Progenitor cell of endocrine pancreas (in vitro differentiated cells): ENCODE measurements at regions not wholly inside any gene's neighbourhood (a gene's known extent, or its start where the extent isn't known, plus 50 kb on each side); places are given as distances from the start of the nearest gene placed in this dataset.

Experiments used
- DNase-seq: peaks from one replicate; pipeline ENCODE4 v3.0.0; 2021; ENCODE audit warnings: low spot score; ENCODE audit not compliant: unreplicated experiment
- H3K27ac Mint-ChIP-seq: 2 replicates; pipeline ENCODE4 v1.8.0; 2021; ENCODE audit warnings: mild to moderate bottlenecking, moderate library complexity, mixed read lengths
- H3K27me3 Mint-ChIP-seq: 2 replicates; pipeline ENCODE4 v1.8.0; 2021; ENCODE audit warnings: mixed read lengths
- H3K36me3 Mint-ChIP-seq: 2 replicates; pipeline ENCODE4 v1.8.0; 2022; ENCODE audit warnings: mixed read lengths; ENCODE audit not compliant: insufficient read depth
- H3K4me1 Mint-ChIP-seq: 2 replicates; pipeline ENCODE4 v1.8.0; 2021; ENCODE audit warnings: low read depth, mixed read lengths
- H3K4me3 Mint-ChIP-seq: 2 replicates; pipeline ENCODE4 v1.8.0; 2021; ENCODE audit warnings: low read depth, mild to moderate bottlenecking, moderate library complexity, mixed read lengths
- H3K9me3 Mint-ChIP-seq: 2 replicates; pipeline ENCODE4 v1.8.0; 2021; ENCODE audit warnings: low read depth, mixed read lengths
- CTCF ChIP-seq: fragments of 200-600 bp; sonication (generic); IDR thresholded peaks from one replicate; pipeline ENCODE4 v1.5.0; 2021; ENCODE audit warnings: antibody characterized with exemption, mild to moderate bottlenecking; ENCODE audit not compliant: unreplicated experiment

- DNase-seq: no peak
- no peak for TF ChIP-seq CTCF
- Mint-ChIP-seq H3K4me1 (peaks cover 4% of the 10 kb centered on the region), H3K9me3 (no peaks in the 10 kb centered on the region), H3K27ac (no peak overlapping the region), H3K27me3 (no peaks in the 10 kb centered on the region), H3K4me3 (no peak overlapping the region), H3K36me3 (no peaks in the 10 kb centered on the region)
Measured at GRCh38 chr6:135692426-135692825, 159.1 kb upstream of the PDE7B start.

- H3K4me3 Mint-ChIP-seq: no peak overlapping the region
- no peak overlapping the region for H3K27ac Mint-ChIP-seq
- TF ChIP-seq CTCF: no peak
- H3K9me3 Mint-ChIP-seq: no peaks in the 10 kb centered on the region
- DNase-seq: no peak
- no peaks in the 10 kb centered on the region for H3K36me3 Mint-ChIP-seq
- H3K27me3 Mint-ChIP-seq: no peaks in the 10 kb centered on the region
- H3K4me1 Mint-ChIP-seq: peaks cover 4% of the 10 kb centered on the region
Measured at GRCh38 chr6:135693811-135694370, 157.6 kb upstream of the PDE7B start.

DNA sequence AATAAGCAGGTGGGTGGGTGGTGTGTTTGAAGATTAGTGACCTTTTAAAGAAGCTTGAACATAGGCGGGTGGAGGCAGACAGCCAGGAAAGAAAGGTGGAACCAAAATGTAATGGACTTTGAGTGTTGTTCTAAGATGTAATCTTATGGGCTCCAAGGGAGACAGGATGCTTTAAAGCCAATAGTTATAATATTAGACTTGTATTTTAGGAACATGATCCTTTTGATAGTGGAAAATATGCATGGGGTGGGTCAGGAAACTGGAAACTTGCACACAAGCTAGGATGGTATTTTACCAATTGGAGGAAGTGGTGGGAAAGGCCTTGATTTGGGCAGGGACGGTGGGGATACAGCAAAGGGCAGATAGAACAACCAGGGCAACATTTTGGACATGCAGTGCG, 151.8 kb upstream of the PDE7B start:
- no peak overlapping the region for H3K27ac Mint-ChIP-seq
- no peaks in the 10 kb centered on the region for H3K36me3 Mint-ChIP-seq
- H3K4me3 Mint-ChIP-seq: no peak overlapping the region
- no peak for TF ChIP-seq CTCF
- no peaks in the 10 kb centered on the region for H3K4me1 Mint-ChIP-seq
- no peaks in the 10 kb centered on the region for H3K27me3 Mint-ChIP-seq
- no peak for DNase-seq
- no peaks in the 10 kb centered on the region for H3K9me3 Mint-ChIP-seq

DNA sequence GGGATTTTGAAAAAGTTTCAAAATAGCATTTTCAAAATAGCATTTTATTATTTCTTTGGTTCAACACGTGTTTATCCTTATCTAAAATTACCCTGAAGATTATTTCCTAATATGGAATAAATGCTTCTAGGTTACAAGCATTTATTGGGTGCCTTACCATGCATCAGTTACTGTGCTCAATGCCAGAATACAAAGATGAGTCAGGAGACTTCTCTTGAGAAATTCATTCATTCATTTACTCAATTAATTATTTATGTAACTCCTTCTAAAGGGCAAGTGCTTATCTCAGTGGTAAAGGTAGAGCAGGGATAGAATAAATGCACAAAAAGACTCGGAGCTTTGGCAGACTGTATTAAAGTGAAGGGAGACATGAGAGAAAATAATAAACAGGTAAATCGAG, 150.1 kb upstream of the PDE7B start:
- Mint-ChIP-seq H3K27ac (no peak overlapping the region), H3K4me1 (no peaks in the 10 kb centered on the region), H3K9me3 (no peaks in the 10 kb centered on the region)

DNA sequence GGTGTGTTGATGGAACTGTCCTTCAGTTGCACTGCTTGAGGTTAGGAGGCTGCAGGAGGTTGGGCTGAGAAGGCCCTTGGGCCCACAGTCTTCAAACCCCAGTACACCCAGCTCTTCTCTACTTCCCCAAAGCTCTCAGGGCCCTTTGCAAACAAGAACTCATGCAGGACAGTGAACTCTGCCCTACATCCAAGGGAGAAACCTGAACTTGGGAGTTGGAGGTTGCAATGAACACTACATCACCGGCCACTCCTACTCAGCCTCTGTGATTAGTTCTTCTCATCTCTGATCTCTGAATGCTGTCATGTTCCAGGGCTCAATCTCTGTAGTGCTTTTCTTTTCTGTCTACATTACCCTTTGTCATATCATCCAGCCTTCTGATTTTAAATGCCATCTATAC, 148.5 kb upstream of the PDE7B start:
- H3K4me3 Mint-ChIP-seq: no peak overlapping the region
- no peaks in the 10 kb centered on the region for H3K4me1 Mint-ChIP-seq
- H3K9me3 Mint-ChIP-seq: no peaks in the 10 kb centered on the region
- TF ChIP-seq CTCF: no peak
- H3K36me3 Mint-ChIP-seq: no peaks in the 10 kb centered on the region
- H3K27ac Mint-ChIP-seq: no peak overlapping the region
- no peaks in the 10 kb centered on the region for H3K27me3 Mint-ChIP-seq
- DNase-seq: no peak

More for the DNA sequence above, 150.1 kb upstream of the PDE7B start:
- no peak overlapping the region for H3K4me3 Mint-ChIP-seq
- no peak for DNase-seq
- H3K27me3 Mint-ChIP-seq: no peaks in the 10 kb centered on the region
- no peak for TF ChIP-seq CTCF
- no peaks in the 10 kb centered on the region for H3K36me3 Mint-ChIP-seq
